ENCODE measurements at regions not wholly inside any gene's neighbourhood (a gene's known extent, or its start where the extent isn't known, plus 50 kb on each side); places are given as distances from the start of the nearest gene placed in this dataset.

- DNase-seq (ENCODE audit: low read depth) = no peak
Measured at GRCh38 chr3:18886331-18886730, 262.0 kb upstream of the KCNH8 start.

- no peak for DNase-seq (ENCODE audit: low read depth)
Measured at GRCh38 chr3:18885612-18886011, 262.7 kb upstream of the KCNH8 start.

- no peak for DNase-seq (ENCODE audit: low read depth)
Measured at GRCh38 chr3:18883571-18883970, 264.7 kb upstream of the KCNH8 start.

- DNase-seq (ENCODE audit: low read depth) = no peak
Measured at GRCh38 chr3:18880691-18881090, 267.6 kb upstream of the KCNH8 start.

GRCh38 chr3:18872466-18872865 is 275.8 kb upstream of the KCNH8 start:
- no peak for DNase-seq (ENCODE audit: low read depth)

- DNase-seq (ENCODE audit: low read depth) = no peak
Measured at GRCh38 chr3:18870642-18871041, 277.7 kb upstream of the KCNH8 start.

- no peak for DNase-seq (ENCODE audit: low read depth)
Measured at GRCh38 chr3:18870074-18870640, 278.2 kb upstream of the KCNH8 start.

GRCh38 chr3:18868911-18869689 is 279.2 kb upstream of the KCNH8 start:
- no peak for DNase-seq (ENCODE audit: low read depth)

GRCh38 chr3:18866899-18867298 is 281.4 kb upstream of the KCNH8 start:
- no peak for DNase-seq (ENCODE audit: low read depth)

GRCh38 chr3:18864933-18865731 is 283.2 kb upstream of the KCNH8 start:
- DNase-seq (ENCODE audit: low read depth) = no peak

GRCh38 chr3:18862077-18862476 is 286.2 kb upstream of the KCNH8 start:
- DNase-seq (ENCODE audit: low read depth) = no peak

- no peak for DNase-seq (ENCODE audit: low read depth)
Measured at GRCh38 chr3:18861137-18861536, 287.2 kb upstream of the KCNH8 start.

- DNase-seq (ENCODE audit: low read depth) = no peak
Measured at GRCh38 chr3:18853269-18853668, 295.0 kb upstream of the KCNH8 start.

GRCh38 chr3:18847583-18848197 is 300.6 kb upstream of the KCNH8 start:
- no peak for DNase-seq (ENCODE audit: low read depth)

GRCh38 chr3:18843983-18844382 is 304.3 kb upstream of the KCNH8 start:
- no peak for DNase-seq (ENCODE audit: low read depth)

- no peak for DNase-seq (ENCODE audit: low read depth)
Measured at GRCh38 chr3:18843188-18843587, 305.1 kb upstream of the KCNH8 start.

GRCh38 chr3:18841422-18842343 is 306.6 kb upstream of the KCNH8 start:
- DNase-seq (ENCODE audit: low read depth) = no peak

GRCh38 chr3:18840535-18841137 is 307.7 kb upstream of the KCNH8 start:
- no peak for DNase-seq (ENCODE audit: low read depth)

GRCh38 chr3:18838758-18839157 is 309.6 kb upstream of the KCNH8 start:
- no peak for DNase-seq (ENCODE audit: low read depth)

- DNase-seq (ENCODE audit: low read depth) = no peak
Measured at GRCh38 chr3:18837137-18837755, 311.1 kb upstream of the KCNH8 start.
